Activated T-cell treated with anti-CD3 and anti-CD28 coated beads, Interleukin-2, amount 50 U/mL, for 24 hours (primary cell): ENCODE measurements at regions not wholly inside any gene's neighbourhood (a gene's known extent, or its start where the extent isn't known, plus 50 kb on each side); places are given as distances from the start of the nearest gene placed in this dataset.
"Not testable (repeated sequence)": the region's sequence is repeated elsewhere in the genome, so short reads cannot be mapped to it uniquely, and the experiment has no call there.

Source experiments
- DNase-seq: peaks from one replicate; pipeline ENCODE4 v3.0.0-alpha.2; 2020
- H3K27ac Mint-ChIP-seq: 2 replicates; pipeline ENCODE4 v1.8.0; 2020; ENCODE audit warnings: mild to moderate bottlenecking, mixed read lengths
- H3K27me3 Mint-ChIP-seq: 2 replicates; pipeline ENCODE4 v1.8.0; 2020; ENCODE audit warnings: mixed read lengths
- H3K36me3 Mint-ChIP-seq: 2 replicates; pipeline ENCODE4 v1.8.0; 2020; ENCODE audit warnings: low read depth, mixed read lengths
- H3K4me1 Mint-ChIP-seq: 2 replicates; pipeline ENCODE4 v1.8.0; 2020; ENCODE audit warnings: low read depth, mixed read lengths
- H3K4me3 Mint-ChIP-seq: 2 replicates; pipeline ENCODE4 v1.8.0; 2020; ENCODE audit warnings: mild to moderate bottlenecking, moderate library complexity, mixed read lengths
- H3K9me3 Mint-ChIP-seq: 2 replicates; pipeline ENCODE4 v1.8.0; 2020; ENCODE audit warnings: mixed read lengths

- Mint-ChIP-seq H3K27ac (no peak overlapping the region), H3K27me3 (no peaks in the 10 kb centered on the region), H3K4me1 (no peaks in the 10 kb centered on the region), H3K4me3 (no peak overlapping the region), H3K36me3 (no peaks in the 10 kb centered on the region), H3K9me3 (peaks cover 5% of the 10 kb centered on the region)
- DNase-seq, result no peak
These were observed 231.5 kb downstream of the PTH2R start for GRCh38 chr2:208638059-208638458.

GRCh38 chr2:208642125-208642779 lies 235.7 kb downstream of the PTH2R start:
- Mint-ChIP-seq H3K27ac (no peak overlapping the region), H3K27me3 (no peaks in the 10 kb centered on the region), H3K36me3 (no peaks in the 10 kb centered on the region), H3K4me1 (no peaks in the 10 kb centered on the region), H3K4me3 (no peak overlapping the region), H3K9me3 (peaks cover 9% of the 10 kb centered on the region)
- DNase-seq, result no peak

GRCh38 chr2:208643145-208643544 lies 236.6 kb downstream of the PTH2R start:
- no peaks in the 10 kb centered on the region for H3K4me1 Mint-ChIP-seq
- peaks cover 6% of the 10 kb centered on the region for H3K9me3 Mint-ChIP-seq
- H3K4me3 Mint-ChIP-seq, result no peak overlapping the region
- no peak overlapping the region for H3K27ac Mint-ChIP-seq
- no peak for DNase-seq
- H3K27me3 Mint-ChIP-seq, result no peaks in the 10 kb centered on the region
- H3K36me3 Mint-ChIP-seq, result no peaks in the 10 kb centered on the region

GRCh38 chr2:208645226-208645625 lies 238.6 kb downstream of the PTH2R start:
- no peak for DNase-seq
- H3K4me1 Mint-ChIP-seq, result no peaks in the 10 kb centered on the region
- H3K9me3 Mint-ChIP-seq, result peaks cover 4% of the 10 kb centered on the region

GRCh38 chr2:208648368-208648767 lies 241.8 kb downstream of the PTH2R start:
- no peak overlapping the region for H3K4me3 Mint-ChIP-seq
- no peak for DNase-seq
- H3K36me3 Mint-ChIP-seq, result no peaks in the 10 kb centered on the region
- peaks cover 4% of the 10 kb centered on the region for H3K9me3 Mint-ChIP-seq
- H3K27me3 Mint-ChIP-seq, result no peaks in the 10 kb centered on the region
- no peak overlapping the region for H3K27ac Mint-ChIP-seq
- no peaks in the 10 kb centered on the region for H3K4me1 Mint-ChIP-seq

More at GRCh38 chr2:208645226-208645625, 238.6 kb downstream of the PTH2R start:
- Mint-ChIP-seq H3K27ac (no peak overlapping the region), H3K27me3 (no peaks in the 10 kb centered on the region), H3K36me3 (no peaks in the 10 kb centered on the region), H3K4me3 (no peak overlapping the region)

- H3K4me3 Mint-ChIP-seq, result no peak overlapping the region
- no peaks in the 10 kb centered on the region for H3K36me3 Mint-ChIP-seq
- H3K4me1 Mint-ChIP-seq, result no peaks in the 10 kb centered on the region
- no peak for DNase-seq
- H3K27ac Mint-ChIP-seq, result no peak overlapping the region
- no peaks in the 10 kb centered on the region for H3K9me3 Mint-ChIP-seq
- H3K27me3 Mint-ChIP-seq, result no peaks in the 10 kb centered on the region
These were observed 246.8 kb downstream of the PTH2R start for GRCh38 chr2:208653383-208653782.

- Mint-ChIP-seq H3K27ac (no peak overlapping the region), H3K4me1 (no peaks in the 10 kb centered on the region), H3K36me3 (no peaks in the 10 kb centered on the region), H3K27me3 (no peaks in the 10 kb centered on the region), H3K4me3 (no peak overlapping the region), H3K9me3 (no peaks in the 10 kb centered on the region)
- DNase-seq, result no peak
These were observed 247.5 kb downstream of the PTH2R start for GRCh38 chr2:208654056-208654455.

- Mint-ChIP-seq H3K4me3 (no peak overlapping the region), H3K27me3 (no peaks in the 10 kb centered on the region), H3K36me3 (no peaks in the 10 kb centered on the region), H3K27ac (no peak overlapping the region), H3K4me1 (no peaks in the 10 kb centered on the region), H3K9me3 (peaks cover 2% of the 10 kb centered on the region)
- no peak for DNase-seq
These were observed 250.9 kb downstream of the PTH2R start for GRCh38 chr2:208657468-208657867.

GRCh38 chr2:208669394-208669793 lies 262.8 kb downstream of the PTH2R start:
- Mint-ChIP-seq H3K9me3 (peaks cover 4% of the 10 kb centered on the region), H3K36me3 (no peaks in the 10 kb centered on the region), H3K27ac (no peak overlapping the region), H3K27me3 (no peaks in the 10 kb centered on the region), H3K4me1 (no peaks in the 10 kb centered on the region), H3K4me3 (no peak overlapping the region)
- DNase-seq, result no peak

GRCh38 chr2:208671284-208671683 lies 264.7 kb downstream of the PTH2R start:
- no peaks in the 10 kb centered on the region for H3K27me3 Mint-ChIP-seq
- no peaks in the 10 kb centered on the region for H3K4me1 Mint-ChIP-seq
- no peak for DNase-seq
- H3K4me3 Mint-ChIP-seq, result no peak overlapping the region
- no peak overlapping the region for H3K27ac Mint-ChIP-seq
- no peaks in the 10 kb centered on the region for H3K36me3 Mint-ChIP-seq
- peaks cover 4% of the 10 kb centered on the region for H3K9me3 Mint-ChIP-seq

GRCh38 chr2:208671886-208672680 lies 265.5 kb downstream of the PTH2R start:
- no peak overlapping the region for H3K4me3 Mint-ChIP-seq
- H3K27me3 Mint-ChIP-seq, result no peaks in the 10 kb centered on the region
- no peak for DNase-seq
- H3K36me3 Mint-ChIP-seq, result no peaks in the 10 kb centered on the region
- H3K4me1 Mint-ChIP-seq, result no peaks in the 10 kb centered on the region
- H3K27ac Mint-ChIP-seq, result no peak overlapping the region
- H3K9me3 Mint-ChIP-seq, result peaks cover 2% of the 10 kb centered on the region

GRCh38 chr2:208673631-208674030 lies 267.0 kb downstream of the PTH2R start:
- H3K27ac Mint-ChIP-seq, result no peak overlapping the region
- H3K27me3 Mint-ChIP-seq, result no peaks in the 10 kb centered on the region
- peaks cover 2% of the 10 kb centered on the region for H3K9me3 Mint-ChIP-seq
- no peaks in the 10 kb centered on the region for H3K36me3 Mint-ChIP-seq
- DNase-seq, result no peak
- H3K4me3 Mint-ChIP-seq, result no peak overlapping the region
- H3K4me1 Mint-ChIP-seq, result no peaks in the 10 kb centered on the region

- Mint-ChIP-seq H3K4me3 (no peak overlapping the region), H3K27me3 (no peaks in the 10 kb centered on the region), H3K4me1 (no peaks in the 10 kb centered on the region), H3K36me3 (no peaks in the 10 kb centered on the region), H3K9me3 (peaks cover 11% of the 10 kb centered on the region), H3K27ac (no peak overlapping the region)
- DNase-seq, result no peak
These were observed 268.3 kb downstream of the PTH2R start for GRCh38 chr2:208674919-208675318.

GRCh38 chr2:208685929-208686328 lies 279.3 kb downstream of the PTH2R start:
- DNase-seq, H3K27me3 Mint-ChIP-seq, H3K27ac Mint-ChIP-seq, H3K36me3 Mint-ChIP-seq, H3K4me1 Mint-ChIP-seq, H3K4me3 Mint-ChIP-seq: not testable (repeated sequence)
- H3K9me3 Mint-ChIP-seq, result peaks cover 32% of the 10 kb centered on the region

GRCh38 chr2:208686665-208687064 lies 280.1 kb downstream of the PTH2R start:
- no peak overlapping the region for H3K27ac Mint-ChIP-seq
- no peaks in the 10 kb centered on the region for H3K4me1 Mint-ChIP-seq
- no peak for DNase-seq
- no peaks in the 10 kb centered on the region for H3K36me3 Mint-ChIP-seq
- no peak overlapping the region for H3K4me3 Mint-ChIP-seq
- H3K9me3 Mint-ChIP-seq, result peaks cover 30% of the 10 kb centered on the region
- no peaks in the 10 kb centered on the region for H3K27me3 Mint-ChIP-seq
